Activated CD4-positive, alpha-beta T cell treated with anti-CD3 and anti-CD28 coated beads for 4 hours (primary cell): ENCODE measurements at regions not wholly inside any gene's neighbourhood (a gene's known extent, or its start where the extent isn't known, plus 50 kb on each side); places are given as distances from the start of the nearest gene placed in this dataset.

Experiments
- DNase-seq, 2 donors: peaks; one replicate each; pipeline ENCODE4 v3.0.0-alpha.2; 2020

GRCh38 chr2:21544392-21544791 lies 420.6 kb downstream of the TDRD15 start:
- no peak for DNase-seq

- DNase-seq, result no peak
These were observed 429.2 kb downstream of the TDRD15 start for GRCh38 chr2:21552981-21553380.

GRCh38 chr2:21559351-21559750 lies 435.6 kb downstream of the TDRD15 start:
- no peak for DNase-seq

GRCh38 chr2:21561965-21562364 lies 438.2 kb downstream of the TDRD15 start:
- DNase-seq, result no peak

GRCh38 chr2:21567395-21567794 lies 443.6 kb downstream of the TDRD15 start:
- no peak for DNase-seq

GRCh38 chr2:21571686-21572085 lies 447.9 kb downstream of the TDRD15 start:
- DNase-seq, result no peak

GRCh38 chr2:21580391-21580790 lies 456.6 kb downstream of the TDRD15 start:
- no peak for DNase-seq

- DNase-seq, result no peak
These were observed 462.1 kb downstream of the TDRD15 start for GRCh38 chr2:21585881-21586280.

GRCh38 chr2:21590026-21590690 lies 466.4 kb downstream of the TDRD15 start:
- no peak for DNase-seq

GRCh38 chr2:21591926-21592325 lies 468.2 kb downstream of the TDRD15 start:
- DNase-seq, result no peak

- DNase-seq, result no peak
These were observed 475.6 kb downstream of the TDRD15 start for GRCh38 chr2:21599417-21599816.

- DNase-seq, result no peak
These were observed 479.0 kb downstream of the TDRD15 start for GRCh38 chr2:21602789-21603188.

GRCh38 chr2:21607572-21607971 lies 483.8 kb downstream of the TDRD15 start:
- DNase-seq, result no peak

GRCh38 chr2:21610304-21610703 lies 486.5 kb downstream of the TDRD15 start:
- DNase-seq, result no peak

GRCh38 chr2:21617885-21618434 lies 494.2 kb downstream of the TDRD15 start:
- no peak for DNase-seq

GRCh38 chr2:21620771-21621170 lies 497.0 kb downstream of the TDRD15 start:
- DNase-seq, result no peak

GRCh38 chr2:21627938-21628337 lies 504.2 kb downstream of the TDRD15 start:
- no peak for DNase-seq

- DNase-seq, result no peak
These were observed 509.2 kb downstream of the TDRD15 start for GRCh38 chr2:21633015-21633414.

GRCh38 chr2:21633466-21633865 lies 509.7 kb downstream of the TDRD15 start:
- DNase-seq, result no peak

GRCh38 chr2:21633911-21634310 lies 510.1 kb downstream of the TDRD15 start:
- DNase-seq, result no peak

- DNase-seq, result no peak
These were observed 516.3 kb downstream of the TDRD15 start for GRCh38 chr2:21640046-21640445.

GRCh38 chr2:21642647-21643046 lies 518.9 kb downstream of the TDRD15 start:
- DNase-seq, result no peak

- no peak for DNase-seq
These were observed 519.4 kb downstream of the TDRD15 start for GRCh38 chr2:21643180-21643579.

GRCh38 chr2:21644266-21644665 lies 520.5 kb downstream of the TDRD15 start:
- DNase-seq, result no peak

- DNase-seq, result no peak
These were observed 522.6 kb downstream of the TDRD15 start for GRCh38 chr2:21646345-21646744.
